GM18505 (cell line): ENCODE measurements at regions not wholly inside any gene's neighbourhood (a gene's known extent, or its start where the extent isn't known, plus 50 kb on each side); places are given as distances from the start of the nearest gene placed in this dataset.
"Not testable (repeated sequence)": the region's sequence is repeated elsewhere in the genome, so short reads cannot be mapped to it uniquely, and the experiment has no call there.

Experiments used
- ATAC-seq: cut with Tn5 transposase; IDR thresholded peaks from one replicate; pipeline ENCODE4 v1.9.1; 2021; ENCODE audit not compliant: unreplicated experiment
- POLR2A ChIP-seq: IDR thresholded peaks from 4 replicates; pipeline ENCODE4 v1.6.1; 2011; ENCODE audit warnings: borderline replicate concordance; ENCODE audit not compliant: insufficient read depth, insufficient read length; ENCODE audit errors: extremely low read depth

GRCh38 chr5:42989190-42989589 is 50.9 kb downstream of the ANXA2R start:
- TF ChIP-seq POLR2A: no peak
- no peak for ATAC-seq

GRCh38 chr5:42988568-42988967 is 51.6 kb downstream of the ANXA2R start:
- no peak for TF ChIP-seq POLR2A
- no peak for ATAC-seq

GRCh38 chr5:42985129-42986037 is 54.7 kb downstream of the ANXA2R start:
- TF ChIP-seq POLR2A: no peak
- no peak for ATAC-seq

GRCh38 chr5:42984307-42984706 is 55.8 kb downstream of the ANXA2R start:
- no peak for TF ChIP-seq POLR2A
- no peak for ATAC-seq

GRCh38 chr5:42982107-42982622 is 58.0 kb downstream of the ANXA2R start:
- no peak for ATAC-seq
- no peak for TF ChIP-seq POLR2A

- not testable (repeated sequence) for ATAC-seq
Measured at GRCh38 chr5:42981417-42982106, 58.6 kb downstream of the ANXA2R start.

- ATAC-seq: not testable (repeated sequence)
Measured at GRCh38 chr5:42981015-42981414, 59.1 kb downstream of the ANXA2R start.

- ATAC-seq: not testable (repeated sequence)
Measured at GRCh38 chr5:42980391-42980790, 59.7 kb downstream of the ANXA2R start.

GRCh38 chr5:42979242-42979641 is 60.9 kb downstream of the ANXA2R start:
- not testable (repeated sequence) for ATAC-seq

- TF ChIP-seq POLR2A: no peak
- ATAC-seq: no peak
Measured at GRCh38 chr5:42974536-42974935, 65.6 kb downstream of the ANXA2R start.

GRCh38 chr5:42970636-42971559 is 69.2 kb downstream of the ANXA2R start:
- ATAC-seq: no peak
- TF ChIP-seq POLR2A: no peak

- ATAC-seq: no peak
- no peak for TF ChIP-seq POLR2A
Measured at GRCh38 chr5:42965934-42966333, 74.2 kb downstream of the ANXA2R start.

- TF ChIP-seq POLR2A: no peak
- no peak for ATAC-seq
Measured at GRCh38 chr5:42963412-42963811, 76.7 kb downstream of the ANXA2R start.

GRCh38 chr5:42962124-42962523 is 78.0 kb downstream of the ANXA2R start:
- TF ChIP-seq POLR2A: no peak
- ATAC-seq: no peak

GRCh38 chr5:42960506-42960905 is 79.6 kb downstream of the ANXA2R start:
- no peak for TF ChIP-seq POLR2A
- no peak for ATAC-seq
